Loucy (cell line): ENCODE measurements at regions not wholly inside any gene's neighbourhood (a gene's known extent, or its start where the extent isn't known, plus 50 kb on each side); places are given as distances from the start of the nearest gene placed in this dataset.

ENCODE experiments used
- EZH2phosphoT487 ChIP-seq: fragments of 200-600 bp; IDR thresholded peaks from 2 replicates; pipeline ENCODE4 v1.6.1; 2018; ENCODE audit warnings: antibody characterized with exemption, mild to moderate bottlenecking, moderate library complexity, borderline replicate concordance
- TF ChIP-seq, protein P1 (sequence below): fragments of 200-600 bp; sonication (generic); conservative IDR thresholded peaks from 2 replicates; pipeline ENCODE4 v1.5.1; 2014; ENCODE audit warnings: mild to moderate bottlenecking, antibody characterized with exemption, low read length

DNA sequence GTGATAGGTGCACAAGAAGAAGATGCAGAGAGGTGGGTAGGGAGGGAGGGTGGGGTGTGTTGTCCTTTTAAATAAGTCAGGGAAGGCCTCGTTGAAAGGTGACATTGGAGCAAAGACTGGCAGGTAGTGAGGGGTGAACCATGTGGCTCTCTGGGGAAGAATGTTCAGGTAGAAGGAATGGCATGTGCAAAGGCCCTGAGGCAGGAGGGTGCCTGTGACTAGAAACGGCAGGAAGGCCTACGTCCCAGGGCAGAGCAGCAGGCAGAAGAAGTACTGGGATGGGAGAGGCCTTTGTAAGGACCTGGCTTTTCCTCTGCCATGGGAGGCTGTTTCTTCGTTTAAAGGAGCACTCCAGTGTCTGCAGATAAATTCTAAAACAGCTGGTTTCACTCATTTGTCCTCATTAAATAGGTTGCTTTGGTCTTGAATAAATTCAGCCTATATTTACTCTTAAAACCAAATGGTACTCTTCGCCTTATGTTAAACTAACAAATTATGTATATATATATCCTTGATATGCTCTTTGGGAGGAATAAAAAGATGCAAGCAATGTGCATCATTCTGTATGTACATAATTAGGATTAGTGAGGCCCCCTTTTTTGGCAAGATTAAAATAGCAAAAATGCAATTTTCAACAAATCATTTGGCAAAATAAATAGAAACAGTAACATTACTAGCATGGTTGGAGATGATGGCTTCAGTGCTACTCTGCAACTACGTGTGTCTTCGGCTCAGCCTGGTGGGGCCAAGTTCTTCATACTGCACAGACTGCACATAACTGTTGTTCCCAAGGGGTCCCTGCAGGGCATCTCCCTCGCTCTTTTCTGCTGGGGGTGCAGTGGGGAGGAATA lies 151.4 kb downstream of the KLF13 start:
- no peak for TF ChIP-seq EZH2phosphoT487
- TF ChIP-seq, protein P1, sequence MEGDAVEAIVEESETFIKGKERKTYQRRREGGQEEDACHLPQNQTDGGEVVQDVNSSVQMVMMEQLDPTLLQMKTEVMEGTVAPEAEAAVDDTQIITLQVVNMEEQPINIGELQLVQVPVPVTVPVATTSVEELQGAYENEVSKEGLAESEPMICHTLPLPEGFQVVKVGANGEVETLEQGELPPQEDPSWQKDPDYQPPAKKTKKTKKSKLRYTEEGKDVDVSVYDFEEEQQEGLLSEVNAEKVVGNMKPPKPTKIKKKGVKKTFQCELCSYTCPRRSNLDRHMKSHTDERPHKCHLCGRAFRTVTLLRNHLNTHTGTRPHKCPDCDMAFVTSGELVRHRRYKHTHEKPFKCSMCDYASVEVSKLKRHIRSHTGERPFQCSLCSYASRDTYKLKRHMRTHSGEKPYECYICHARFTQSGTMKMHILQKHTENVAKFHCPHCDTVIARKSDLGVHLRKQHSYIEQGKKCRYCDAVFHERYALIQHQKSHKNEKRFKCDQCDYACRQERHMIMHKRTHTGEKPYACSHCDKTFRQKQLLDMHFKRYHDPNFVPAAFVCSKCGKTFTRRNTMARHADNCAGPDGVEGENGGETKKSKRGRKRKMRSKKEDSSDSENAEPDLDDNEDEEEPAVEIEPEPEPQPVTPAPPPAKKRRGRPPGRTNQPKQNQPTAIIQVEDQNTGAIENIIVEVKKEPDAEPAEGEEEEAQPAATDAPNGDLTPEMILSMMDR, result no peak
